GM21529 (cell line): ENCODE measurements at regions not wholly inside any gene's neighbourhood (a gene's known extent, or its start where the extent isn't known, plus 50 kb on each side); places are given as distances from the start of the nearest gene placed in this dataset.

Experiments
- ATAC-seq: cut with Tn5 transposase; IDR thresholded peaks from one replicate; pipeline ENCODE4 v1.9.1; 2021; ENCODE audit not compliant: unreplicated experiment

DNA sequence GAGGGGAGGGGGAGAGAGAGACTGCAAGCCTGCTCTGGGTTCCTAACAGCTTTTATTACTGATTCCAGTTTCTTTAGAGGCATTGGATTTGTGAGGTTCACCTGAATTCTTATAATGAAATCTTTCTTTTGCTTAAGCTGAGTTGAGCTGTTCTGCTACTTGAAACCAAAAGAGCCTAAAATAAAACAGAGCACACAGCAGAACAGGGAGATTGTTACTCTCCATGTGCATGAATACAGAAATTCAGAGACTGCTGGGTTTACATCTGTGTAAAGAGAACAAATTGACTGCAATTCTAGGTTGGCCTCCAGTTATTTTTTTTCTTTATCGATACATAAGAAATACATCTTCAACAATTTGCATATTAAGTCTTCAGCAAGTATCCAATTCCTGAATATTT, 168.8 kb upstream of the NRIP1 start:
- ATAC-seq, result no peak

DNA sequence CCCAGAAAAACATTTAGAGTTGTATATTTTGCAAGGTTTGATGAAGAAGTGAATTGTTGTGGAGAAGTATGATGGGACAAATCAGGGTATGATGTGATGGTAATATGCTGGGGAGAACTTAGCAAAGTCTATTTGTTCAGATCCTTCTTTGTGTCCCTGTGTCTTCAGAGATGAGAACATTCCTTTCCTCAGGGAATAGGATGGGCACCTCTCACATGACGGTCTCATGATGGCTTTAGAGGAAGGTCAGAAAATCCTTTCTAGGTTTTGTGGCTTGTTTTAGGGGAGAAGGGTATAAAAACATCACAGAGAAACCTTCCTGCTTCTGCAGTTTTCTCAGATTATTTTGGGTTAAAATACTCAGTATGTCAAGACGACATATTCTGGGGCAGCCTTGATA, 171.3 kb upstream of the NRIP1 start:
- ATAC-seq, result no peak

DNA sequence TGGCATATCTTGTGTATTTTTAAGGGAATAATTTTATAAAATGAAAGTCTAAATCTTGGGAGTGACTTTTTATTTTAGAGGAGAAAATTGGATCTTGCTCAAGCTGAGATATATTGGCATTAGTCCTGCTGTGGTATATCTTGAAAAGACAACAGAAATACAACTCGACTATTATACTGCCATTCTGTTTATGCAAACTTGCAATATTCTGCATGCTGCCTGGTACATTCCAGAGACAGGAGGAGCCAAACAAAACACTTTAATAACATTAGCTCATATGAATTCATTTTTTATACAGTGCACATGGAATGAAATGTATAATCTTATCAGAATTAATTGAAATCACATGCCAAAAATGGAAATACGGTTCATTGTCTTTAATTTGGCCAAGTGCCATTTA, 176.0 kb upstream of the NRIP1 start:
- ATAC-seq, result no peak

DNA sequence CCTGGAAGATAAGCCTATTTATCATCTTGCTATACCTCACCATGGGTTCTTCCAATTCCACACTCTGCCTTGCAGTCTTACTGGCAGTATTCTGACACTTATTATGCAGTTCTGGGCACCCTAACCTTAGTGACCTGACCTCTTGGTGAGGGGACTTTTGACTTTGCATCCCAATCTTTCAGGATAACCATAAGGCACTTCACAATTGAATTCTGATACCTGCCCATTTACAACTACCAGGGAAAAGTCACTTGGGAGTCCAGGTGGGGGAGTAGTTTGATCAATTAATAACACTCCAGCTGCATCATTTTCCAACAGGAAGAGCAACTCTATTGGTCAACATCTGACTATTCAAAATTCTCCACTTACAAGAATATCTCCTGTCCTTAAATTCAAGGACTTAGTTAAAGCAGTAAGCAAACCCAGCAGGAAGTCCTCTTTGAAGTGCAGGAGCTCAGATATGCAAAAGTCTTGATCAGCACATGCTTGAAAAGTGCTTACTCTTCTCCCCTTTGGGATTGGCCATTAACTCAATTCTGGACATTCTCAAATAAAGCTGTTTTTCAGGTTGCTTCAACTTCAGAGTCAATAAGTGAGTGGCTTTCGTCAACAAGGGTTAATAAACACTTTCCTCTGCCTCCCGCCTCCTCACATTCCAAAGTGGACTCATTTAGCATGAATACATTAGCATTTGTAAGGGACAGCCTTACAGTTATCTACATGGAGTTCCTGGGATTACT, 177.4 kb upstream of the NRIP1 start:
- ATAC-seq, result no peak

GRCh38 chr21:15242906-15243305, 178.1 kb upstream of the NRIP1 start:
- ATAC-seq, result no peak

DNA sequence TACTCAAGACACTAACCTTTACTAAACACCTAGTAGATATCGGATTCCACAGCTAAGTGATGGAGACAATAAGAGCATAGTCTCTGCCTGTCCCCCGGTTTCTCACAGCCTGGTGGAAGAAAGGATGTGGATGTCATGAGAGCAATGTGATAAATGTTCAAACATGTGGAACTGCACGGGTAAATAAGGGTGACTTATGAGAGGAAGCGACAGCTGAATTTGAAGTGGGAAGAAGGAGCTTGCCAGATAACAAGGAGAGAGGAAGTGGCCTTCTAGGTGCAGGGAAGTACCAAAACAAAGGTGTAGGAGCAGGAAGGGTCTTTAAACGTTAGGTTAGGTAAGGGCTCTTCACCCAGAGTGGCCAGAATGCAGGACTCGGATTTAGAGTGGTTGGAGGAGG, 178.6 kb upstream of the NRIP1 start:
- no peak for ATAC-seq

GRCh38 chr21:15247613-15248012, 182.8 kb upstream of the NRIP1 start:
- no peak for ATAC-seq

GRCh38 chr21:15249285-15249993, 184.6 kb upstream of the NRIP1 start:
- no peak for ATAC-seq

DNA sequence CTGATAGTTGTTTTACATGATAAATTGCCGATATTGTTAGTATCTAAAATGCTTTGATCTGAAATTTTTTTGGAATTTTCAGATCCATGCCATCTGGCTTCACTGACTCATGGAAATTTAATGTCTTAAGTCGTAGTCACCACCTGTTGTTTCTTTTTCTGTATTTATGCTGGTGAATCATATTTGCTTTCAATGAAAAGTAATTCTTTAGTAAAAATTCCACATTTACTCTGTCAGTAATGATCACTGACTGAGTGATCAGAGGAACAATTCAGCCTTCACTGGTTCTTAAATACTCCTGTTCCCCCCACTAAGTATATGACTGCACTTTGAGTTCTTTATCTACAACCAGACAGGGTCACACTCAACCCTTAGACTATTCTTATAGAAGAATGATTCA, 185.6 kb upstream of the NRIP1 start:
- ATAC-seq, result no peak

- no peak for ATAC-seq
Observed at GRCh38 chr21:15252431-15252830, 187.6 kb upstream of the NRIP1 start.

DNA sequence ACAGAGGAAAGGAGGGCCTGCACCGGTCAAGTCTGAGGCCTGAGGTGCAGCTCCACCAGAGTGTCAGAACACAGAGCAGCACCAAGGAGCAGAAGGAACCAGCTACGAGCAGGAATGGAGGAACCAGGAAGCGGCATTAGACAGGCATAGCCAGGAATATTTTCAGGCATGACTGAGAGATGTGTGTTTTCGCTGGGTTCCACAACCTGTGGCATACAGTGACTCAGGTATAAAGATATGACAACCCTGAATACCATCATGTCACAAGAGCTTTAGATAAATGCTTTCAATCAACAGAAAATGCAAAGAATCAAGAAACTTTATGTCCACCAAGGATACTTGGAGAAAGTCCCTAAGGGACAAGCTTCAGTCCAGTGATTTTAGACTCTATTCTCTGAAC, 189.3 kb upstream of the NRIP1 start:
- ATAC-seq, result no peak

GRCh38 chr21:15255261-15255660, 190.5 kb upstream of the NRIP1 start:
- ATAC-seq, result no peak

DNA sequence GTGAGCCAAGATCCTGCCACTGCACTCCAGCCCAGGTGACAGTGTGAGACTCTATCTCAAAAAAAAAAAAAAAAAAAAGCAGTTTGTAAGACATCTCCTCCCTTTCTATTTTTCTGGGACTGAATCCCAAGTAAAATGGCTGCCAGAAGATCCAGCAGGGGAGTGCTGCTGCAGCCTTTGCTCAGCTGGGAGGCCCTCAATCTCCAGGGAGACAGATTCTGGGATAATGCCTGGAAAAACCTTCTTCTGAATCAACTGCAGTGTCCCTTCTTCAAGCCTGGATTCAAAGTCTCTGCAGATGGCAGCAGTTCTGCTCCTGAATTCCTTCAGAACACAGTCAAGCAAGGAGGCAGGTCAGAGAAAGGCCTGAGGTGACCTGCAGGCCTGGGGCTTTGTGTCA, 191.0 kb upstream of the NRIP1 start:
- ATAC-seq, result no peak

DNA sequence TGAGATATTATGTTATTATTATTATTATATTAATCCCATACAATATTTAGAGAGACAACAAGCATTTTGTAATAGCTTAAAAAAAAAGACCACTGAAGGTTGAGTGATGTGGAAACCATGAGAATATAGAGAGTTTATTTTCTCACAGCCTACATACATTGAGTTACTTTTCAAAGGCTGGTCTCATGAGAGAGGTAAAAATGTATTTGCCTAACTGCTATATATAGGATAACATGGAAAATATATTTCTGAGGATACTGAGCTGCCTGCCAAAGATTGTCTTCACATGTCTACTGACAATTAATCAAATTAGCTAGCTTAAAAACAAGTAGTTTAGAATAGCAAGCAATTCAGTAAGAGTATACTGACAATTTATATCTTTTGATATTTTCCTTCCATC, 192.2 kb upstream of the NRIP1 start:
- ATAC-seq, result no peak

- no peak for ATAC-seq
Observed at GRCh38 chr21:15257646-15258045, 192.8 kb upstream of the NRIP1 start.

DNA sequence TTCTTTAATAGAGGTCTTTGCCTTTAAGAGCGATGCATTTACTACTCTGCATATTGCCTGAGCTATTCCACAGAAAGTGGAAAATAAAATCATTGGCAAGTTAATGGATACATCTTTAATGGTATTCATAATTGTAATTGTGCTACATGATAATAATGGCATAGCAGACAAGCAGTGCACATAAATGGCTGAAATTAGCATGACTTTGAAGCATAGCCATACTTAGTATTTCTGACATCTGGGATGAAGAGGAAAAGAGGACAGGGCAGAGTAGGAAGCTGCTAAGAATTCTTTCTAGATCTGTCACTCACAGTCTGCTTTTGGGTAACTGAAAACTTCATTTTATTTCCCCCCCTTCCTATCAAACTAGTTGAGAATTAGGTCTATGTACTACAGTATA, 195.0 kb upstream of the NRIP1 start:
- ATAC-seq, result no peak

DNA sequence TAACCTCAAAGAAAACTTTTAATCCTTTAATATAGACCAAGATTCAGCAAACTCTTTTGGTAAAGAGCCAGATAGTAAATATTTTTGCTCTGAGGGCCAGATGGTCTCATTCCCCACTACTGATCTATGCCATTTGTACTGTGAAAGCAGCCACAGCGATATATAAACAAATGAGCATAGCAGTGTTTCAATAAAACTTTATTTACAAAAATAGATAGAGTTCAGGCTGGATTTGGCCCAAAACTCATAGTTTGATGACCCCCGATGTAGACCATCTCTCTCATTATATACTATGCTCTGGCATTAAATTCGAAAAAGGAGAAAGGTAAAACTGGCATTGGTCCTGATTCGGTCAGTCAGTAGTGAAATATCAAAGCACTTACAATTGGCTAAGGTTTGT, 195.8 kb upstream of the NRIP1 start:
- no peak for ATAC-seq

- no peak for ATAC-seq
Observed at GRCh38 chr21:15264084-15264665, 199.4 kb upstream of the NRIP1 start.

GRCh38 chr21:15272171-15272570, 207.4 kb upstream of the NRIP1 start:
- ATAC-seq, result no peak

GRCh38 chr21:15272591-15272990, 207.8 kb upstream of the NRIP1 start:
- ATAC-seq, result no peak

DNA sequence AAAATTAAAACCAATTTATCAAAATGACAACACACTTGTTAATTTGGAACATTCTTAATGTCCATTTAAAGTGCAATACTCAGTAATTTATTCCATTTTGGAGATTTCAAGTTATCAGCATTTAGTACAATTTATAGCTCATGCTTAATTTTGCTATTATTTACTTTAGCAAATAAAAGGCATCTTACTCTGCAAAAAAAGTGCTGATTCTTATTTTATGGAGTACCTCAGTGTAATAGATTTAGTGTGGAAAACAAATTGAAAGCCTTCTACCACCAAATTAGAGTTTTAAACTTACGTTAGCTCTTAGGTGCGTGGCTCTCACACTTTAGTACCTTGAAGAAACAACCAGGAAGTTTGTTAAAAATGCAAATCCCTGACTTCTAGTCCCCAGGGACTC, 208.4 kb upstream of the NRIP1 start:
- ATAC-seq, result no peak

DNA sequence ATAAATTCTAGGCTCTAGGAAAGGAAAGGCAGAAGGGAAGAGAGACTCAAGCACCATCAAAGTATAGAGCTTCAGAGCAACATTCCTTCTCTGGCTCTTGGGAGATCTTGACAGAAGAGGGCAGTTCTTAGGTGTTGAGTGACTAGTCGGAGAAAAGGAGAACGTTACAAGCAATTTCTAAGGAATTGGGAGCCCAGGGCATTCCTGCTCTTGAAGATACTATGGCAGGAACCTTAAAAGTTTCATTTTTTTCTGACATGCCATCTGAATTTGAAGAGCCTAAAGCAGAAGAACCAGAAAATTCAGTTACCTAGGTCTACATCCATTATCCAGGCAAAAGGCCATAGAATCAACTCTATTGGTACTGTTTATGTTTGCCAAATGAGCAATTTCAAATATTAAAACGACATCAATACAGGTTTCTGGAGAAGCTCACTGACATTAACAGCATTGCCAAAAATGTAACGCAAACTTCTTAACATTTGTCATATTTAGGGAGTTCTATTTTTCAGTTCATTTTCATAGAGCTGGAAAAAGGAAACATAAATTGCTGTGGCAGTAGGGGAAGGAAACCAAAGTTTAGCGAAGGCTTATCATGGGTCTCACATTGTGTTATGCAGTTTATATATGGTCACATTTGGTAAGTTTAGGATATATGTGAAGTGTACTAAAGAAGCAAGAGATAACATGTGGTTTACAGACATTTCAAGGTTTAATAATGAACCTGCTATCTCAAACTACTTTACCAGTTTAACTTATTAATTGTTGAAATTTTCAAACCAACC, 210.1 kb upstream of the NRIP1 start:
- ATAC-seq, result no peak
